ENCODE measurements at regions not wholly inside any gene's neighbourhood (a gene's known extent, or its start where the extent isn't known, plus 50 kb on each side); places are given as distances from the start of the nearest gene placed in this dataset.

DNA sequence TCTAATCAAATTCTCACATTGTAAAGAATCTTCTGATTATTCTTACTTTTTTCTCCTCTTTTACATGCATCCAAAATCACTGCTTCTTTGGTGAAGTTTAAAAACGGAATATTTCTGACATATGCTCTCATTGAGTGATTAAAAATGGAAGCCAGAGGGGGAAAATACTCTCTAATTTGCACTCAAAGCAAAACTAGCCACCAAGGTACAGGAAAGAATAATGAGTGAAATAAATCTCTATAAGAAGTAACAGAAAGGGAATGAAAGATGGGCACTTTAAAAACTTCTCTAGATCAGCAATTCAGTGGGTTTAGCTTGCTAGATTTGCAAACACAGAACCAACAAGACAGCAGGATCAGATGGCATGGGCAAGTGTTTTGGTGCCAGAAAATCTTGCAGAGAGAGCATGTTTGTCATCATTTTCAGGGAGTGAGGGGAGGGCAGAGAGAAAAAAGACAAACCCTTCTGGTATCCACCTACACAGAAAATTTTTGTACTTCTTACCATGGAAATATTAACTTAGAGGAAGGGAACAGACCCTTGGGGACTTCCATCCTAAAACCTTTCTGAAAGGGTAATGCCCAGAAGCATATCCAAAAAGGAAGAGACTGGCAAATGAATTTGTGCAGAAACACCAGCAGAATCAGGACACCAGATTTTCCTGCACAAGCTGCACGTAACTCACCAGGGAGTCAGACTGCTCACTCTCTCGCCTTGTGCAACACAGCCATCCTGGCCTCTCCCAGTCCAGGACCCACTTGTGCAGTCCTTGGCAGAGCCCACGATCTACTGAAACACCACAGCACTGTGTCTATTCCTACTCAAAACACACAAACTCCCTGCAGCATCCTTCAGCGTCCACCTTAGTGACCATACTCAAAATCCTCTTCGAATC lies 270.2 kb upstream of the PRDM1 start:
- DNase-seq (ENCODE audit: low read depth in 2 of 2) = no peak

DNA sequence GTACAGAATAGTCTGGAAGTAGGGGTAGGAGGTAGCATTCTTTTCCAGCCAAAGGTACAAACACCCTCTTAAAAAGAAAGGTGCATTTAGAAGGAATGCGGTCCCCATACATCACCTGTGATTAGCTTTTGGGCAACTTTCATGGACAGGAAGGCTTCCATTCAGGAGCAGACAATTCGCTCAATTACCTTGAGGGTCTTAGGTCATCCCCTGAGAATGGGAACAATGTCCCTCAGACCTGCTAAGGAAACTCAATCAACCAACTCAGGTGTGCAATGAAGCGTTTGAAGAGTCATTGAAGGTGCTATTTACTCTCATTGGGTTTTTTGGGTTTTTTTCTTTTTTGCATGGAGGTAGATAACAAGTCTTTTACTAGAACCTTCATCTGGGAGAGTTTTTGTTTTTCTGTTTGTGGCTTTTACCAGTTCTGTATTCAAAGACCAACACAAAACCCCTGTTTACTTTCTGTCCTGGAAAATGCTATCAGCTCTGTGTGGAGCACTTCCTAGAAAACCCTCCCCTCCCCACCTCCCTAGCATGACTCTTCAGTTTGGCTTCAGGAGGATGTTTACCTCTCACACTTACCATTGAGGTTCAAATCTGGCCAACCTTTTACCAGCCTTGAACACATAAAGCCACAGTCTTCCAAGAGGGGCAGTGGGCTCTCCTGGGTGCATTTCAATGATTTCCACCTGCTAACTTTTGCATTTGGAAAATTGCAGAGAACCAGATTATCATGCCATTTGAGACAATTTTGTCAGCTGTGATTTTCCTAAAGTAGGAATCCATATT lies 271.2 kb upstream of the PRDM1 start:
- DNase-seq (ENCODE audit: low read depth in 2 of 2) = no peak

DNA sequence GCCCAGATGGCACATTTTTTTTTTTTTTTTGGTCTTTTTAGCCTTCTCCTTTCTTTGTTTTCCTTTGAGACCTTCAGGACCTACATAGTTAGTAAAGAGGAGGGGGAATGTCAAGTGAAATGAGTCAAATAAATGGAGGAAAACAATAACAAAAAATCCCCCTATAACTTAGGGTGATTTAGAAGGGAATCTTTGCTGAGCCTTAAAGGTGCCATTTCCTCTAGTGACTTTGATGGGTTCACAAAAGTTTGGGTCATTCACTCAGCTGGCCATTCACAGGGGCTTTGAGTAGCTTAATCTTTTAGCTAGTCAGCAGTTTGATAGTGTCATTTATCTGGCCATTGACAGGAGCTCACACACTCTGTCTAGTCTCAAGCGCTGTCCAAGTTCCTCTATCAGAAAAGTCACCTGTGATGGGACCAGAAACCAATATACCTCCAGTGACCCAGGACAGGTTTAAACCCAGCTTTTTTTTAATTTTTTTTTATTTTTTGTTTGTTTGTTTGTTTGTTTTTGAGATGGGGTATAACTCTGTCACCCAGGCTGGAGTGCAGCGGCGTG lies 275.1 kb upstream of the PRDM1 start:
- DNase-seq (ENCODE audit: low read depth in 2 of 2) = no peak

DNA sequence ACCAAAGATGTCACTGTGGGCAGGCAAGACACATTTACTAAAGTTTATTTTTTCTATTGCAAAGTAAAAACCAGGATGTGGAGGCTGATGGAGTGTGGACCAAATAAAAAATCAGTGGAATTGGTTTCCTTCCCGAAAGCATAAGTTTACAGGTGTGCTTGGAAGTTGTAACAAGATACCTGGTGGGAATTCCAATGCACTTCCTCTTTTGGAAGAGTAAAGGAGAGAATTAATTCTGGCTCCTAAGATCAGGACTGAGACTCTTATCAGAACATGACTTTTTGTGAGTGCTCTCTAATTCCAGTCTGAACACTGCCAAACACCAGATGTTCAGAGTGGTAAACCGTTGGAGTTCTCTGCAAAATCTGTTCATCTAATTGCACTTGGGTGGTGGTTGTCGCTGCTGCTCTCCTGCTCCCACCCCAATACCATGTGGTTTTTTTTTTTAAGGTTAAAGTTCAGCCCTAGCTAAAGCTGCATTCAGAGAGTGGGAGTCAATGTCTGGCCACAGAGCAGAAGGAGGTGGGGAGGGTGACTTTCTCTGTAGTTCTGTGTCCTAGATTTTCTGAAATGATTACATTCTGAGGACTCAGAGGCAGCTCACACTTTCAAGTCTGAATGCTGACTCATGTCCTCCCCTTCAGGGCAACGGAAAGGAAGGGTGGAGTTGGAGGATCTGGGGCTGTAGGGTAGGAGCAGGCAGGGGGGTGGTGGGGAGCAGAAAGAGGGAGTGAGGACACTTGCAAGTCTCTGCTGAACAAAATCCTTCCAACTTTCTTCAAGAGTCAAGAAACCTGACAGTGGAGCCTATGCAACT lies 275.8 kb upstream of the PRDM1 start:
- DNase-seq (ENCODE audit: low read depth in 2 of 2) = peak in 1 of 2 donors; percentile 25

DNA sequence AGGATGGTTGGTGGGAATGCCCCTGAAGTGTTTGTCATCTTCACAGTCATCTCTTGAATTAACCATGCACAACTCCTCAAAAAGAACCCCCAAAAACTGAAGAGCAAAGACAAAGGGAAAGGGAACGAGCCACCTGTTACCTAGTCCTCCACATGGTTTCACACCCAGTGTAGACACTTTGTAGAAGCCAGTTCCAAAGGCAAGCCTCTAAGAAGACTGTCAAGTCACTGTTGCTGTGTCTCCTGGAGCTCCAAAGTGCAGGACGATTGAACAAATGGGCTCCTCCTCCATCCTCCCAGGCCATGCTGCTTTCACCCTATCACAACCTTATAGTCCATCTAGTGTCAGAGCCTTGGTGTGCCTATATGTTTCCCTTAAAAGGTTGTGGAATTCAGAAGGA lies 277.6 kb upstream of the PRDM1 start:
- no peak for DNase-seq (ENCODE audit: low read depth in 2 of 2)

- DNase-seq (ENCODE audit: low read depth in 2 of 2) = no peak
Observed at GRCh38 chr6:105807905-105808304, 278.2 kb upstream of the PRDM1 start.

- DNase-seq (ENCODE audit: low read depth in 2 of 2) = no peak
Observed at GRCh38 chr6:105806486-105806920, 279.6 kb upstream of the PRDM1 start.

GRCh38 chr6:105805501-105806023 lies 280.6 kb upstream of the PRDM1 start:
- DNase-seq (ENCODE audit: low read depth in 2 of 2) = no peak

GRCh38 chr6:105804424-105804823 lies 281.7 kb upstream of the PRDM1 start:
- no peak for DNase-seq (ENCODE audit: low read depth in 2 of 2)

- DNase-seq (ENCODE audit: low read depth in 2 of 2) = no peak
Observed at GRCh38 chr6:105804000-105804399, 282.1 kb upstream of the PRDM1 start.

GRCh38 chr6:105803442-105803841 lies 282.7 kb upstream of the PRDM1 start:
- DNase-seq (ENCODE audit: low read depth in 2 of 2) = no peak

- no peak for DNase-seq (ENCODE audit: low read depth in 2 of 2)
Observed at GRCh38 chr6:105802703-105803102, 283.4 kb upstream of the PRDM1 start.

GRCh38 chr6:105800871-105801270 lies 285.3 kb upstream of the PRDM1 start:
- no peak for DNase-seq (ENCODE audit: low read depth in 2 of 2)

DNA sequence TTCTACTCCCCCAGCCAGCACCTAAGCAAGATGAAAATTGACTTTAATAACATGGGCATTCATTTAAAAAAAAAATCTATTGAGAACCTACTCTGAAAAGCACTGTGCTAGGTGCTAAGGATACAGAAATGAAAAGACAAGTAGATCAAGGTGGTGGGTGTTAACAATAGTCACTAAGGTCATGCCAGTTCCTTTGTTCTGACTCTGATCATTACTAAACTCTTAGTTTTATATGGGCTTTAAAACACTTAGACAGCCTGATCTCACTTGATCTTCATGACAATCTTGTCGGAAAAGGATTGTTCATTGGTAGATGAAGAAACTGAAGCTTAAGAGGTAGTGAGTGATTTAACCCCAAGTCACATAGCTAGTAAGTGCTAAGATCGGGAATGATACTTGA lies 285.7 kb upstream of the PRDM1 start:
- no peak for DNase-seq (ENCODE audit: low read depth in 2 of 2)

- no peak for DNase-seq (ENCODE audit: low read depth in 2 of 2)
Observed at GRCh38 chr6:105799056-105799455, 287.1 kb upstream of the PRDM1 start.

- DNase-seq (ENCODE audit: low read depth in 2 of 2) = no peak
Observed at GRCh38 chr6:105797983-105798453, 288.1 kb upstream of the PRDM1 start.

DNA sequence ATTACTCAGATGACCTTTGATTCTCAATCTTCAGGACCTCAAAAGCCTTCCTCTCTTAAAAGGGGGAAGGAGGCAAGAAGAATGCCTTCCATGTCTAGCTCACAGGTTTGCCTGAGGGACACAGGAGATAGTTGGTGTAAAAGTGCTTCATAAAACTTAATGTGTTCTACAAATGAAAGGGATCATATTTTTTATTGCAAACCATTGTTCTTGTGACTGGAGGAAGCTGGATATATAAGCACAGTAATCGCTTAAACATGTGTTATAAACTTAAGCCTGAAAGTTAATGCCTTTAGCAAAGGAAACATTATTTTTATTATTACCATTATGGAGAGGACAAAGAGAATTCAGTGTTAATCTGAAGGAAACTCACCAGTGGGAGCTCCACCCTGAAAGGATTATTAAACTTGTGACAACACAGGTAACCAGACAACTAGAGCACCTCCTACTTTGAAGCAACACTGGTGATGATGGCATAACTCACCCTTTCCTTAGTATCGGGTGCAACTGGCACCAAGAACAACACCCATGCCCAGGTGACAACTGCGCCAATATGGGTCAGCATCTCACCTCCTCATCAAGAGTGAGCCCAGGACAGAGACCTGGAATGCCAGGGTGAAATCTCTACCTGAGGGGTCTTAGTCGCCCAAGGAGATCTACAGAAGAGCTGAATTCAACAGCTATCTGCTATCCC lies 288.7 kb upstream of the PRDM1 start:
- no peak for DNase-seq (ENCODE audit: low read depth in 2 of 2)

DNA sequence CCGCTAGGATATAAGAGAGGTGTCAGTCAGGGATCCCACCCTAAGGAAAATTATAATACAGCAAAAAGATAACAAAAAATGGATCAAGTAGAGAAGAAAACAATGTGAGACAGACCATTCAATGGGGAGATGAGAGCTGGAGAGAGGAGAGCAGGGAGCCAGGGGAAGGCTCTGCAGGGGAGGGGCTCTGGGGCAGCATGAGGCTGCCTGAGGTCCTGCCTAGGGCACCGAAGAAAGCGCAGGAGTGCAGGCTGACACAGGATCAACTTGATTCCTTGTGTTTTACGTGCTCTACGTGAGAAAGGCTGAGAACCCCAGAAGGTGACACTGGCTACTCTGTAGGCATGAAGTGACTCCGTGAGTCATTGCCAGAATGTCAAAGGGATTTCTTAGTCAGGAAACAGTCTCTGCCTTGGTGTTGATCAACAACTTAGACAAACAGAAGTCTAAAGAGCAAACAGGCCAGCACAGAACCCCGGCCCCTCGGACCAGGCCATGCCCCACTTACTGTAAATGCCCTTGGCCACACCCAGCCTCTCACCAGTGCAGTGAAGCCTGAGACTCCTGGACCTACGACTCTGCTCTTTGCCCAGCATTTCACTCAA lies 290.1 kb upstream of the PRDM1 start:
- DNase-seq (ENCODE audit: low read depth in 2 of 2) = no peak

DNA sequence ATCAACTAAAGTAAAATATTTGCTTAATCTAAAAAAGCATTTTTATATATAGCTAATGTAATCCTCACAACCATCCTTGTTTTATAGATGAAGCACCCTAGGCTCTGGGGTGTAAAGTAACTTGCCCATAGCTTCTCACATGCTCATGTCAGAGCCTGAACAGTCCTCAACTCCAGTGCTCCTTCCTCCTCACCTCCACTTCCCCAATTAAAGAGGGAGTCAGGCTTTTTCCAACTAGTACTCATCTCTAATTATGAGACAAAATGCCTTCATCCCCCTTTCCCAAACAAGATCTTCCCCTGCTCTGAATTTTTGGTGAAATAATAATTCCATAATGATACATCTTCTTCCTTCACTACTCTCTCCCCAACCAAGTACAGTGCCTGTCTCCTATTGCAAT lies 290.8 kb upstream of the PRDM1 start:
- no peak for DNase-seq (ENCODE audit: low read depth in 2 of 2)

GRCh38 chr6:105794870-105795269 lies 291.3 kb upstream of the PRDM1 start:
- no peak for DNase-seq (ENCODE audit: low read depth in 2 of 2)

Measured in activated CD8-positive, alpha-beta memory T cell treated with anti-CD3 and anti-CD28 coated beads for 4 hours (primary cell).